ENCODE measurements at regions not wholly inside any gene's neighbourhood (a gene's known extent, or its start where the extent isn't known, plus 50 kb on each side); places are given as distances from the start of the nearest gene placed in this dataset.

DNA sequence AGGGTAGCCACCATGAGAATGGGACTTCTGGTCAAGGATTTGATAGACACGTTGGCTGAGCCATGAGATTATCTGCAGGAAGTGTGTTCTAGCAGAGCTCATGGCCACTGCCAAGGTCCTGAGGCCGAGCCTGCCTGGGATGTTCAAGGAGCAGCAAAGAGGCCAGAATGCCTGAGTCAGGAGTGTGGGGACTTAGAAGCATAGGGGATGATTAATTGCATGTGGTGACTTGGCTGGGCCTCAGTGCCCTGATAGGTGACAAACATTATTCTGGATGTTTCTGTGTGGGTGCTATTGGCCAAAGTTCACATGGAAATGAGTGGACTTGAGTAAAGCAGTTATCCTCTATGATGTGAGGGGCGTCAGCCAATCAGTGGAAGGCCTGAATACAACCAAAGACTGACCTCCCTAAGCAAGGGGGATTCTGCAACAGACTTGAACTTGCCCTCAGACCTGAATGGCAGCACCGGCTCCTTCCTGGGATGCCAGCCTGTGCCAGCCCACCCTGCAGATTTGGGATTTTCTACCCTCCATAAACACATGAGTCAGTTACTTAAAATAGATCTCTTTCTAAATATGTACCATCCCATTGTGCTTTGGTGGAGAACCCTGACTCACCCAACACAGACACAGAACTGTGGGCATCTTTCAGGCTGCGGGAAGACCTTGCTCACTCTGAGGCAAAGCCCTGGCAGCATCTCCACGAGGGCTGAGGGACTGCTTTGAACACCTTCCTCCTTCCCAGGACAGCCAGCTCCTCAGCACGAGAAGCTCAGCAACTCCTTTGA, 363.9 kb upstream of the MGMT start:
- no peaks in the 10 kb centered on the region for H3K79me2 ChIP-seq (ENCODE audit: low read length)
- no peaks in the 10 kb centered on the region for H3K27me3 ChIP-seq (ENCODE audit: low read length)
- intact Hi-C loops (cut with micrococcal nuclease), result no loop called here
- TF ChIP-seq, protein P1, sequence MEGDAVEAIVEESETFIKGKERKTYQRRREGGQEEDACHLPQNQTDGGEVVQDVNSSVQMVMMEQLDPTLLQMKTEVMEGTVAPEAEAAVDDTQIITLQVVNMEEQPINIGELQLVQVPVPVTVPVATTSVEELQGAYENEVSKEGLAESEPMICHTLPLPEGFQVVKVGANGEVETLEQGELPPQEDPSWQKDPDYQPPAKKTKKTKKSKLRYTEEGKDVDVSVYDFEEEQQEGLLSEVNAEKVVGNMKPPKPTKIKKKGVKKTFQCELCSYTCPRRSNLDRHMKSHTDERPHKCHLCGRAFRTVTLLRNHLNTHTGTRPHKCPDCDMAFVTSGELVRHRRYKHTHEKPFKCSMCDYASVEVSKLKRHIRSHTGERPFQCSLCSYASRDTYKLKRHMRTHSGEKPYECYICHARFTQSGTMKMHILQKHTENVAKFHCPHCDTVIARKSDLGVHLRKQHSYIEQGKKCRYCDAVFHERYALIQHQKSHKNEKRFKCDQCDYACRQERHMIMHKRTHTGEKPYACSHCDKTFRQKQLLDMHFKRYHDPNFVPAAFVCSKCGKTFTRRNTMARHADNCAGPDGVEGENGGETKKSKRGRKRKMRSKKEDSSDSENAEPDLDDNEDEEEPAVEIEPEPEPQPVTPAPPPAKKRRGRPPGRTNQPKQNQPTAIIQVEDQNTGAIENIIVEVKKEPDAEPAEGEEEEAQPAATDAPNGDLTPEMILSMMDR (conservative IDR thresholded peaks at IDR 0.05; ENCODE audit: low read depth, low read length), result no peak
- TF ChIP-seq EZH2 (IDR thresholded peaks at IDR 0.05; ENCODE audit: low read length, unreplicated experiment), result no peak
- TF ChIP-seq EZH2phosphoT487 (IDR thresholded peaks at IDR 0.05; ENCODE audit: borderline replicate concordance, low read length), result no peak
- no peaks in the 10 kb centered on the region for H3K36me3 ChIP-seq (ENCODE audit: low read depth, low read length)
- no peak for DNase-seq
- POLR2A ChIA-PET (ENCODE audit: unreplicated experiment), result no interaction called here
- no peaks in the 10 kb centered on the region for H4K20me1 ChIP-seq (ENCODE audit: low read length)
- no peaks in the 10 kb centered on the region for H3K9me2 ChIP-seq (replicated peaks; ENCODE audit: low read length)
- no peak for ATAC-seq
- H2AFZ ChIP-seq (ENCODE audit: low read length), result no peak overlapping the region
- H3K4me2 ChIP-seq (ENCODE audit: low read length), result no peak overlapping the region
- H3K9me3 ChIP-seq (ENCODE audit: low read length), result no peaks in the 10 kb centered on the region
- H3K27ac ChIP-seq (ENCODE audit: low read length), result no peak overlapping the region
- no peaks in the 10 kb centered on the region for H3K4me1 ChIP-seq (ENCODE audit: insufficient read depth, low read length)
- no peak overlapping the region for H3K4me3 ChIP-seq (ENCODE audit: low read length)
- BruUV-seq (replicated peaks), result no TSS peak
- H3F3A ChIP-seq (ENCODE audit: low read length, unreplicated experiment), result no peaks in the 10 kb centered on the region
- no peak overlapping the region for H3K9ac ChIP-seq (ENCODE audit: low read length)
- CTCF ChIA-PET, result no interaction called here

DNA sequence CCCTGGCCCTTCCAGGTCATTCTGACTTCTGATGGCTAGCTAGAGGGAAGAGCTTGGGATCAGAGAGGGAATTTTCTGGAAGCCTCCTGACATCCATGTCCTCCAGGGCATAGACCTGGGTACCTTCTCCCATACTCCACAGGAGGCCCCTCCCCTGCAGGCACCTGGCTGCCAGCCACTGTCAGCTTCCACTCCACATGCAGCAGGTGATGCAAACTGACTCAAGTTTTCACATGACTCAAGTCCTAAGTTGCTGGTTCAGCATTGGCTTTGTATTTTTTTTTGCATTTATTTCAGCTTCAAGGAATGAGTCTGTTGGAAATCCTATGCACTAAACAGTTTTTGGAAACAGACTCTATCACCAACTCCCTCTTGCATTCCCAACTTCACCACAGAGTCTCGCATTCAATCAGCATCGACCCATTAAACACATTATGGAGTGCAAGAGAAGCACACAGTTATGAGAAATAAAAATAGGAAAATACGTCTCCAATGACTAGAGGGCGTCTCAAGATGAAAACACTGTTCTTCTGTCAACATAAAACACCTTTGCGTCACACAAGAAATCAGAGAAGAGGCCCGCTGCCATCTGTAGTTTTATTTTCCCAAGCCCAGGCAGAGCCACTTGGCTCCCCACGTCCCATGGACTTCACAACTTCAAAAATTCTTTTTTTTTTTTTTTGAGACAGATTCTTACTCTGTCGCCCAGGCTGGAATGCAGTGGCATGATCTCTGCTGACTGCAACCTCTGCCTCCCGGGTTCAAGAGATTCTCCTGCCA, 362.6 kb upstream of the MGMT start:
- H4K20me1 ChIP-seq (ENCODE audit: low read length), result no peaks in the 10 kb centered on the region
- H3K9ac ChIP-seq (ENCODE audit: low read length), result no peak overlapping the region
- no peaks in the 10 kb centered on the region for H3K9me3 ChIP-seq (ENCODE audit: low read length)
- no peak overlapping the region for H3K27ac ChIP-seq (ENCODE audit: low read length)
- no peak overlapping the region for H2AFZ ChIP-seq (ENCODE audit: low read length)
- no peak for ATAC-seq
- H3K36me3 ChIP-seq (ENCODE audit: low read depth, low read length), result no peaks in the 10 kb centered on the region
- no peak overlapping the region for H3K4me3 ChIP-seq (ENCODE audit: low read length)
- no peak for DNase-seq
- no peaks in the 10 kb centered on the region for H3F3A ChIP-seq (ENCODE audit: low read length, unreplicated experiment)
- no peak overlapping the region for H3K4me2 ChIP-seq (ENCODE audit: low read length)
- intact Hi-C loops (cut with micrococcal nuclease), result no loop called here
- no peaks in the 10 kb centered on the region for H3K9me2 ChIP-seq (replicated peaks; ENCODE audit: low read length)
- H3K4me1 ChIP-seq (ENCODE audit: insufficient read depth, low read length), result no peaks in the 10 kb centered on the region
- CTCF ChIA-PET, result no interaction called here
- TF ChIP-seq, protein P1 (conservative IDR thresholded peaks at IDR 0.05; ENCODE audit: low read depth, low read length), result no peak
- TF ChIP-seq EZH2 (IDR thresholded peaks at IDR 0.05; ENCODE audit: low read length, unreplicated experiment), result no peak
- POLR2A ChIA-PET (ENCODE audit: unreplicated experiment), result no interaction called here
- no peaks in the 10 kb centered on the region for H3K79me2 ChIP-seq (ENCODE audit: low read length)
- no peaks in the 10 kb centered on the region for H3K27me3 ChIP-seq (ENCODE audit: low read length)
- BruUV-seq (replicated peaks), result no TSS peak

GRCh38 chr10:129105266-129105665, 361.8 kb upstream of the MGMT start:
- Histone ChIP-seq H3K9ac (ENCODE audit: low read length) (no peak overlapping the region), H3K4me2 (ENCODE audit: low read length) (no peak overlapping the region), H3F3A (ENCODE audit: low read length, unreplicated experiment) (no peaks in the 10 kb centered on the region), H3K4me1 (ENCODE audit: insufficient read depth, low read length) (no peaks in the 10 kb centered on the region), H3K79me2 (ENCODE audit: low read length) (no peaks in the 10 kb centered on the region), H3K27ac (ENCODE audit: low read length) (no peak overlapping the region), H4K20me1 (ENCODE audit: low read length) (no peaks in the 10 kb centered on the region), H3K27me3 (ENCODE audit: low read length) (no peaks in the 10 kb centered on the region), H3K4me3 (ENCODE audit: low read length) (no peak overlapping the region), H2AFZ (ENCODE audit: low read length) (no peak overlapping the region), H3K9me3 (ENCODE audit: low read length) (no peaks in the 10 kb centered on the region), H3K9me2 (replicated peaks; ENCODE audit: low read length) (no peaks in the 10 kb centered on the region), H3K36me3 (ENCODE audit: low read depth, low read length) (no peaks in the 10 kb centered on the region)
- CTCF ChIA-PET, result no interaction called here
- TF ChIP-seq, protein P1 (conservative IDR thresholded peaks at IDR 0.05; ENCODE audit: low read depth, low read length), result no peak
- no peak for TF ChIP-seq EZH2 (IDR thresholded peaks at IDR 0.05; ENCODE audit: low read length, unreplicated experiment)
- no peak for TF ChIP-seq EZH2phosphoT487 (IDR thresholded peaks at IDR 0.05; ENCODE audit: borderline replicate concordance, low read length)
- DNase-seq (no peak), ATAC-seq (no peak)
- intact Hi-C loops (cut with micrococcal nuclease), result no loop called here
- POLR2A ChIA-PET (ENCODE audit: unreplicated experiment), result no interaction called here
- no TSS peak for BruUV-seq (replicated peaks)

All from PC-3 (cell line).